Suprapubic skin (tissue), 4 donors: ENCODE measurements at regions not wholly inside any gene's neighbourhood (a gene's known extent, or its start where the extent isn't known, plus 50 kb on each side); places are given as distances from the start of the nearest gene placed in this dataset.
"Not testable (repeated sequence)": the region's sequence is repeated elsewhere in the genome, so short reads cannot be mapped to it uniquely, and the experiment has no call there.

ENCODE experiments used
- DNase-seq, 2 donors: peaks; one replicate each; pipeline ENCODE4 v3.0.0-alpha.2; 2019; ENCODE audit warnings: low spot score in 2 of 2
- H3K27ac ChIP-seq: fragments of 200-600 bp; sonication (generic); one replicate; pipeline ENCODE4 v1.5.1; 2019
- H3K27me3 ChIP-seq: fragments of 200-600 bp; sonication (generic); one replicate; pipeline ENCODE4 v1.5.1; 2019
- H3K36me3 ChIP-seq: fragments of 200-600 bp; sonication (generic); one replicate; pipeline ENCODE4 v1.5.1; 2019
- H3K4me1 ChIP-seq: fragments of 200-600 bp; sonication (generic); one replicate; pipeline ENCODE4 v1.5.1; 2019
- H3K4me3 ChIP-seq: fragments of 200-600 bp; sonication (generic); one replicate; pipeline ENCODE4 v1.5.1; 2019; ENCODE audit warnings: mild to moderate bottlenecking
- H3K9me3 ChIP-seq: fragments of 200-600 bp; sonication (generic); one replicate; pipeline ENCODE4 v1.5.1; 2019
- EP300 ChIP-seq: sonication (generic); formaldehyde crosslinking; IDR thresholded peaks from one replicate; pipeline ENCODE4 v1.6.1; 2017; ENCODE audit warnings: antibody characterized with exemption
- POLR2A ChIP-seq, 2 donors: fragments of 450-650 bp; IDR thresholded peaks; one replicate each; pipeline ENCODE4 v1.6.1; 2017; ENCODE audit warnings: antibody characterized with exemption in 2 of 2, mild to moderate bottlenecking in 2 of 2, moderate library complexity in 2 of 2
- POLR2AphosphoS5 ChIP-seq, 3 donors: sonication (generic); formaldehyde crosslinking; IDR thresholded peaks; one replicate each; pipeline ENCODE4 v1.6.1; 2017; ENCODE audit warnings: antibody characterized with exemption in 3 of 3
- WGBS: methylation state at CpG from one replicate; pipeline ENCODE4 v1.1.5; 2018; 5-methylcytosine and 5-hydroxymethylcytosine counted together
- TF ChIP-seq, protein P1 (sequence below), 2 donors: fragments of 200-600 bp in 1 of 2; fragments of 450-650 bp in 1 of 2; sonication (generic) in 1 of 2; IDR thresholded peaks; one replicate each; pipeline ENCODE4 v1.5.1; 2016 to 2019; ENCODE audit warnings: antibody characterized with exemption in 2 of 2, mild to moderate bottlenecking in 1 of 2, moderate library complexity in 1 of 2

DNA sequence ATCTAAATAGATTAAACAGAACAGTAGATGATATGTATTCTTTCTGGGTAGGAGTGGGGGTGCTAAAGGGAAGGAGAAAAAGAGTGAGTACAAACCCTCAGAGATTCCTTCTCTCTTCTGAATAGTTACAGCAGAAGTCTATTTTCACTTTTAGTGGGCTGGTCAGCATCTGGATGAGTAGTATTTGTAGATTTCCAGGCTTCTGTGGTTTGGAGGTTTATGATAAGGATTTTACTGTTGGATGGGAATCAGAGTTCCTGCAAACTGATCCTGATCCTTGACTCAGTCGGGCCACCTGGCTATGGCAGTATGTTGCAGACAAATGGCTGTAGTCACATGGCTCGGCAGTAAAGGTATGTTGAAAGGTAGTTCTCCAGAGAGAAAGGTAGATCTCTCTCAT lies 84.3 kb upstream of the IFNGR1 start:
- Histone ChIP-seq H3K27me3 (no peaks in the 10 kb centered on the region), H3K4me1 (peaks cover 5% of the 10 kb centered on the region), H3K36me3 (no peaks in the 10 kb centered on the region), H3K4me3 (no peak overlapping the region), H3K9me3 (no peaks in the 10 kb centered on the region), H3K27ac (no peak overlapping the region)
- DNase-seq, result no peak
- TF ChIP-seq POLR2AphosphoS5 (IDR thresholded peaks at IDR 0.05) (no peak), POLR2A (IDR thresholded peaks at IDR 0.05) (no peak), EP300 (no peak)
- TF ChIP-seq, protein P1, sequence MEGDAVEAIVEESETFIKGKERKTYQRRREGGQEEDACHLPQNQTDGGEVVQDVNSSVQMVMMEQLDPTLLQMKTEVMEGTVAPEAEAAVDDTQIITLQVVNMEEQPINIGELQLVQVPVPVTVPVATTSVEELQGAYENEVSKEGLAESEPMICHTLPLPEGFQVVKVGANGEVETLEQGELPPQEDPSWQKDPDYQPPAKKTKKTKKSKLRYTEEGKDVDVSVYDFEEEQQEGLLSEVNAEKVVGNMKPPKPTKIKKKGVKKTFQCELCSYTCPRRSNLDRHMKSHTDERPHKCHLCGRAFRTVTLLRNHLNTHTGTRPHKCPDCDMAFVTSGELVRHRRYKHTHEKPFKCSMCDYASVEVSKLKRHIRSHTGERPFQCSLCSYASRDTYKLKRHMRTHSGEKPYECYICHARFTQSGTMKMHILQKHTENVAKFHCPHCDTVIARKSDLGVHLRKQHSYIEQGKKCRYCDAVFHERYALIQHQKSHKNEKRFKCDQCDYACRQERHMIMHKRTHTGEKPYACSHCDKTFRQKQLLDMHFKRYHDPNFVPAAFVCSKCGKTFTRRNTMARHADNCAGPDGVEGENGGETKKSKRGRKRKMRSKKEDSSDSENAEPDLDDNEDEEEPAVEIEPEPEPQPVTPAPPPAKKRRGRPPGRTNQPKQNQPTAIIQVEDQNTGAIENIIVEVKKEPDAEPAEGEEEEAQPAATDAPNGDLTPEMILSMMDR (IDR thresholded peaks at IDR 0.05), result no peak
- 75% methylated on average over 2 of the region's 2 CpGs for WGBS

DNA sequence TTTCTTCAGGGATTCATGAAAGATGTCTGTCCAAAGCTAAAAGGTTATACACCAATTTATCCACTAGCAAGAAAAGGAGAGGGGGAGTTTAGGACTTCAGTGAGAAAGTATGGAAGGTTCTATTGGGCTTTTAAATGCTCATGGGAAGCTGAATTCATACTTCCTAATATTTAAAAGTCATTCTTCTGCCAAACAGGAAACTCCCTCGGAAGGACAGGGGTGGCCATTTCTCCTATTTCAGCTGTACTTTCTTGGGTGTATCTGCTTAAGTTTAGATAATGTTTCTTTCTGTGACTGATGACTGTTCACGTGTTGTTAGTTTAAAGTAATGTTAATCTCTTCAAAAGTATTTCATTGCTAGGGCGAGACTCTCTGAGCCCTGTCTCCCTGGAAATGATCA lies 80.5 kb upstream of the IFNGR1 start:
- H3K36me3 ChIP-seq, result no peaks in the 10 kb centered on the region
- no peaks in the 10 kb centered on the region for H3K27me3 ChIP-seq
- H3K4me1 ChIP-seq, result peaks cover 2% of the 10 kb centered on the region
- TF ChIP-seq EP300 (no peak), POLR2A (IDR thresholded peaks at IDR 0.05) (no peak), POLR2AphosphoS5 (IDR thresholded peaks at IDR 0.05) (no peak)
- TF ChIP-seq, protein P1 (IDR thresholded peaks at IDR 0.05), result no peak
- no peak overlapping the region for H3K4me3 ChIP-seq
- no peaks in the 10 kb centered on the region for H3K9me3 ChIP-seq
- H3K27ac ChIP-seq, result no peak overlapping the region
- no peak for DNase-seq
- 76% methylated on average over 3 of the region's 3 CpGs for WGBS

DNA sequence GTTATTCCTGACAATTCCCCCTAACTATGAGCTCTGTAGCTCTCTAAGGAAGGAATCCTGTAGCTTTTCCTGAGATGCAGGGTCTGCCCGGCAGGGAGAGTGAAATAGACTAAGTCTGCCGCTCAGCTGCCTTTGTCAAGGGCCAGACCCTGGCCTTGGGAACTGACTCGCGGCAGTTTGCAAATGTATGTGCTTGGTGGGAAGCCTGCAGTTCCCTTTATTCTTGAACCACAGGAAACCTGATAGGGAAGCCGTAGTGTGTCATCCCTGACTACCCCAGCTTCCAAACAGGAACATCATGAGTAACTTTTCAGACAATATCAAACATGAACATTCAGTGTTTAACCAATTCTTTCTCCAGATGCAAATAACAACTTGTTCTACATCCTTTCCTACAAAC lies 78.7 kb upstream of the IFNGR1 start:
- WGBS, result 75% methylated on average over 5 of the region's 5 CpGs
- TF ChIP-seq, protein P1 (IDR thresholded peaks at IDR 0.05), result no peak
- TF ChIP-seq EP300 (no peak), POLR2AphosphoS5 (IDR thresholded peaks at IDR 0.05) (no peak), POLR2A (IDR thresholded peaks at IDR 0.05) (no peak)
- Histone ChIP-seq H3K9me3 (no peaks in the 10 kb centered on the region), H3K36me3 (no peaks in the 10 kb centered on the region), H3K27ac (no peak overlapping the region), H3K27me3 (no peaks in the 10 kb centered on the region), H3K4me3 (no peak overlapping the region), H3K4me1 (no peaks in the 10 kb centered on the region)
- no peak for DNase-seq

DNA sequence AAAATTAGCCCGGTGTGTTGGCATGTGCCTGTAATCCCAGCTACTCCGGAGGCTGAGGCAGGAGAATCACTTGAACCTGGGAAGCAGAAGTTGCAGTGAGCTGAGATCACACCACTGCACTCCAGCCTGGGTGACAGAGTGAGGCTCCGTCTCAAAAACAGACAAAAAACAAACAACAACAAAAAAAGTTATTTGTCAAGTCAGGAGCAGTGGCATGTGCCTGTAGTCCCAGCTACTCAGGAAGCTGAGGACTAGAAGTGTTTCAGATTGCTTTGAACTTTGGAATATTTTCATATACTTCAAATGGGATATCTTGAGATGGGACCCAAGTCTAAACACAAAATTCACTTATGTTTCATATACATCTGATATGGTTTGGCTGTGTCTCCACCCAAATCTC lies 73.1 kb upstream of the IFNGR1 start:
- H3K27me3 ChIP-seq, H3K9me3 ChIP-seq, DNase-seq, H3K36me3 ChIP-seq, H3K27ac ChIP-seq, H3K4me3 ChIP-seq: not testable (repeated sequence)
- WGBS, result 89% methylated on average over 3 of the region's 3 CpGs
- peaks cover 13% of the 10 kb centered on the region for H3K4me1 ChIP-seq

DNA sequence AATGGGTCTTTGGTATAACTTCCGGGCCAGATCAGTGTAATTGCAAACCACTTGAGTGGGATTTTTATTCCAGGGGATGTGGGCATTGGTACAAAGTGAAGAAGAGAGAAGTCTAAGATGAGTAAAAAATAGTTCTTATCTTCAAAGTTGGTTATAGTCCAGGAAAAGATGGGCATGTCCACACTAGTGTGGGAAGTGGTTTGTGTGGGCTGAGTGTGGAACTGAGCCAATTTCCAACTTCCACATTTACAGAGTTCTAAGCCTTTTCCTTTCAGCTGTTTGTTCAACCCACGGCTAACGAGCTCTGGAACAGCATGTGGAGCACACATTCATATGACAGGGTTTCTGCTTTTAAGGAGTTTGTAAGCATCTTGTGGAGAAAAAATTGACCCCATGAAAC lies 72.3 kb upstream of the IFNGR1 start:
- H3K27ac ChIP-seq, result no peak overlapping the region
- TF ChIP-seq EP300, result no peak
- TF ChIP-seq, protein P1 (IDR thresholded peaks at IDR 0.05), result no peak
- no peak for TF ChIP-seq POLR2AphosphoS5 (IDR thresholded peaks at IDR 0.05)
- no peak for TF ChIP-seq POLR2A (IDR thresholded peaks at IDR 0.05)
- H3K27me3 ChIP-seq, result no peaks in the 10 kb centered on the region
- H3K4me3 ChIP-seq, result no peak overlapping the region
- 24% methylated on average over 3 of the region's 3 CpGs for WGBS
- peaks cover 13% of the 10 kb centered on the region for H3K4me1 ChIP-seq
- H3K36me3 ChIP-seq, result no peaks in the 10 kb centered on the region
- H3K9me3 ChIP-seq, result no peaks in the 10 kb centered on the region
- no peak for DNase-seq

DNA sequence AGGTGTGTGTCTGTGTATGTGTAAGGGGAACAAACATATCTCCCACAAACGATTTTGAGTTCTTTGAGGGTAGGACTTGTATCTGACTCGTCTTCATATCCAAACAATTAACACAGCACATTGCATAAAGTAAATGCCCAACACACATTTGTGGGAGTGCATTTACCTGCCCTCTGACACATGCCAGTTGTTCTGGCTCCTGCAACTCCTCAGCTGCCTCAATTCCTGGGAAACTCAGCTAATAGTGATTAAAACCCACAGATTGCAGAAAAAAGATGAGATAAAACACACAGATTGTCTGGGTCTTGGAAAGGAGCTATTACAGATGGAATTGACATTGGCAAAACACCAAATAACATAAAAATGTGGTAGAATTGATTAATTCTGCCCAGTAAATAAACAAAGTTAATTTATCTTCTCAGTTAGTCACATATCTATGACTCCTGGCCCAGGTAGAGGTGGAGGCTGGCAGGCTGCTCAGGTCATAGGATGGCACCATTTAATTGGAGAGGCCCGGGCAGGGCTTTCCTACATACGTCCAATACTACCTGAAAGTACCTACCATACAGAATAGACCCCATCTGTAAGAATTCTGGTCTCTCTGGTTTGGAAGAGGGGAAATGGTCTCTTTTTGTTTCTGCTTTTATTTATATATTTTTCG lies 71.5 kb upstream of the IFNGR1 start:
- no peak for TF ChIP-seq EP300
- no peak for TF ChIP-seq POLR2A (IDR thresholded peaks at IDR 0.05)
- no peak for TF ChIP-seq POLR2AphosphoS5 (IDR thresholded peaks at IDR 0.05)
- TF ChIP-seq, protein P1 (IDR thresholded peaks at IDR 0.05), result no peak
- H3K27me3 ChIP-seq, result no peaks in the 10 kb centered on the region
- no peak for DNase-seq
- H3K27ac ChIP-seq, result no peak overlapping the region
- peaks cover 13% of the 10 kb centered on the region for H3K4me1 ChIP-seq
- 73% methylated on average over 5 of the region's 5 CpGs for WGBS
- no peaks in the 10 kb centered on the region for H3K9me3 ChIP-seq
- no peaks in the 10 kb centered on the region for H3K36me3 ChIP-seq
- H3K4me3 ChIP-seq, result no peak overlapping the region
